HG03095 (cell line): ENCODE measurements at regions not wholly inside any gene's neighbourhood (a gene's known extent, or its start where the extent isn't known, plus 50 kb on each side); places are given as distances from the start of the nearest gene placed in this dataset.

Source experiments
- ATAC-seq: cut with Tn5 transposase; IDR thresholded peaks from one replicate; pipeline ENCODE4 v1.9.1; 2021; ENCODE audit warnings: moderate library complexity; ENCODE audit not compliant: unreplicated experiment

- no peak for ATAC-seq
These were observed 72.3 kb upstream of the SPHKAP start for GRCh38 chr2:228253752-228254151.

GRCh38 chr2:228247335-228247734, 65.8 kb upstream of the SPHKAP start:
- no peak for ATAC-seq

GRCh38 chr2:228245601-228246000, 64.1 kb upstream of the SPHKAP start:
- ATAC-seq = no peak

- no peak for ATAC-seq
These were observed 61.1 kb upstream of the SPHKAP start for GRCh38 chr2:228242591-228242990.

- no peak for ATAC-seq
These were observed 58.5 kb upstream of the SPHKAP start for GRCh38 chr2:228239907-228240561.

GRCh38 chr2:228239207-228239906, 57.9 kb upstream of the SPHKAP start:
- ATAC-seq = no peak
